Large intestine (tissue), 3 donors: ENCODE measurements at regions not wholly inside any gene's neighbourhood (a gene's known extent, or its start where the extent isn't known, plus 50 kb on each side); places are given as distances from the start of the nearest gene placed in this dataset.

Source experiments
- DNase-seq, 2 donors: peaks; one replicate each; pipeline versions ENCODE4 v3.0.0 to v3.0.0-alpha.2; 2013
- H3K27ac ChIP-seq: one replicate; pipeline ENCODE4 v1.5.1; 2013; ENCODE audit warnings: low read length
- H3K27me3 ChIP-seq: 2 replicates; pipeline ENCODE4 v1.6.1; 2013; ENCODE audit warnings: low read length; ENCODE audit not compliant: control insufficient read depth, insufficient read depth
- H3K36me3 ChIP-seq: 2 replicates; pipeline ENCODE4 v1.6.1; 2013; ENCODE audit warnings: low read length; ENCODE audit not compliant: control insufficient read depth, insufficient read depth
- H3K4me1 ChIP-seq: one replicate; pipeline ENCODE4 v1.6.1; 2013; ENCODE audit warnings: low read length; ENCODE audit not compliant: control insufficient read depth, insufficient read depth
- H3K4me3 ChIP-seq: one replicate; pipeline ENCODE4 v1.5.1; 2013; ENCODE audit warnings: low read length
- H3K9me3 ChIP-seq: one replicate; pipeline ENCODE4 v1.6.1; 2013; ENCODE audit warnings: mild to moderate bottlenecking, low read depth, low read length, moderate library complexity; ENCODE audit not compliant: control insufficient read depth
- WGBS: methylation state at CpG from one replicate; pipeline ENCODE4 v1.1.5; 2013; ENCODE audit warnings: low lambda C conversion rate; ENCODE audit not compliant: insufficient coverage; 5-methylcytosine and 5-hydroxymethylcytosine counted together

- peaks cover 25% of the 10 kb centered on the region for H3K27me3 ChIP-seq
- no peak overlapping the region for H3K27ac ChIP-seq
- no peaks in the 10 kb centered on the region for H3K36me3 ChIP-seq
- no peaks in the 10 kb centered on the region for H3K4me1 ChIP-seq
- DNase-seq, result no peak
- peaks cover 2% of the 10 kb centered on the region for H3K9me3 ChIP-seq
- H3K4me3 ChIP-seq, result no peak overlapping the region
- WGBS, result no CpG with 5 or more reads among the region's 2 CpGs
These were observed 73.4 kb downstream of the FOXD1 start for GRCh38 chr5:73375191-73375545.

DNA sequence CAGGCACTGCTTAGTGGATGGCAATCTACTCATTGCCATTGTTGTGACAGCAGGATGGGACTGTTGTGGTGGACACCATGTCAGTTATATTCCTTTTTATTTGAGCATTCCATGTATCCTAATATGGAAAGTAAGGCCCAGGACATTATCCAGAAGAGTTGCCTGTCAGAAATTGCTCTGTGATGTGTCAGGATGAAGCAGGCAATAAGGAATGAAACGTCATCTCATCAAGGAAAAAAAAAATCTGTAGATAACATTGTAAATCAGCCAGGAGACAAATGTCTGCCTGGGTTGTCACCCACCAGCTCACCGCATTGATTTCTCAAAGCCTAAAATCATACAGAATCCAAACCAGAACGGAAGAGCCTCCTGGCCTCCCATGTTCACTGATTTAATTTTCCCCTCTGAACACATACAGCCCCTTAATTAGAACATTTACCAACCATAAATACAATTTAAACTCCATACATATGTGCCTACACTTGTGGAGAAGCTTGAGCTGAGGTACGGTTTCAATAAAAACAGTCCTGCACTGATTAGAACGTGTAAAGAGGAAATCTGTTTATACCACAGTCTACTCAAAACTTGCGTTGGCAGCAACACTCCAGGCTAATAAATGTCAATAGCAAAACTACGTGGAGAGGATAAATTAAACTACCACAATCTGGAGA is 73.9 kb downstream of the FOXD1 start:
- H3K4me3 ChIP-seq, result no peak overlapping the region
- no peaks in the 10 kb centered on the region for H3K4me1 ChIP-seq
- H3K36me3 ChIP-seq, result no peaks in the 10 kb centered on the region
- no peaks in the 10 kb centered on the region for H3K9me3 ChIP-seq
- peaks cover 25% of the 10 kb centered on the region for H3K27me3 ChIP-seq
- H3K27ac ChIP-seq, result no peak overlapping the region
- no CpG with 5 or more reads among the region's 7 CpGs for whole genome bisulfite sequencing
- DNase-seq, result no peak

DNA sequence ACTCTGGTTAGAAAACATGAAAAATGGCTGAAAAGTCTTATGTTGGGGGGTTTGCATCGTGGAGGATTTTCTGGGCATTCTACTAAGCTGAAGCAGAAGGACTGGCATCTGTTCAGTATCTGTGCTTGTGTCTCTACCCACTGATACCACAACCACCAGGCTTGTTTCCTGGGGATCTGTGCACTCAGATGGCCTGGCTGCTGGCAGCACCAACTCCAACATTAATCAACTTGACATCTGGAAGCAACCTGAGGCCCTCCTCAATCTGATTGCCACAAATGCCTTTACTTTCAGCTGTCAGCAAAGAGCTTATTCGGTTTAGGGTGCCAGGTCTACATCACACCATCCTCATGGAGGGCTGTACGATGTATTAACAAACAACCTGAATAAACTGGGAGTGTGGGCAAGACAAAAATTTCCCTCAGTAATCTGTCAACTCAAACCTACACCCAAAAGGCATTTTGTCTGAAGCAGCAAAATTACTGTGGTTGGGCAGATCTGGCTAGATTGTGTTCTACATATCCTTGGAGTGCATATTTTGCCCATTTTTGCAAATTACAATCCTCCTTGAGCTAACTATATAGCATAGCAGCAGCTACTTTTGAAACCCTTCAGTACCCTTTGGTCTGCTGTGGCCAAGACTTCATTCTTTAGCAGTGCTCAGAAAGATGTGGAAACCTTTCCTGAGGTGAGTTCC is 74.6 kb downstream of the FOXD1 start:
- no peak for DNase-seq
- Histone ChIP-seq H3K36me3 (no peaks in the 10 kb centered on the region), H3K27ac (no peak overlapping the region), H3K27me3 (peaks cover 19% of the 10 kb centered on the region), H3K9me3 (no peaks in the 10 kb centered on the region), H3K4me3 (no peak overlapping the region), H3K4me1 (no peaks in the 10 kb centered on the region)
- 100% methylated on average over 1 of the region's 3 CpGs for WGBS

GRCh38 chr5:73370640-73371583 is 77.7 kb downstream of the FOXD1 start:
- H3K27me3 ChIP-seq, result peaks cover 9% of the 10 kb centered on the region
- no peak overlapping the region for H3K27ac ChIP-seq
- H3K36me3 ChIP-seq, result no peaks in the 10 kb centered on the region
- H3K4me1 ChIP-seq, result no peaks in the 10 kb centered on the region
- no peaks in the 10 kb centered on the region for H3K9me3 ChIP-seq
- no peak for DNase-seq
- no peak overlapping the region for H3K4me3 ChIP-seq
- 40% methylated on average over 6 of the region's 12 CpGs for WGBS

DNA sequence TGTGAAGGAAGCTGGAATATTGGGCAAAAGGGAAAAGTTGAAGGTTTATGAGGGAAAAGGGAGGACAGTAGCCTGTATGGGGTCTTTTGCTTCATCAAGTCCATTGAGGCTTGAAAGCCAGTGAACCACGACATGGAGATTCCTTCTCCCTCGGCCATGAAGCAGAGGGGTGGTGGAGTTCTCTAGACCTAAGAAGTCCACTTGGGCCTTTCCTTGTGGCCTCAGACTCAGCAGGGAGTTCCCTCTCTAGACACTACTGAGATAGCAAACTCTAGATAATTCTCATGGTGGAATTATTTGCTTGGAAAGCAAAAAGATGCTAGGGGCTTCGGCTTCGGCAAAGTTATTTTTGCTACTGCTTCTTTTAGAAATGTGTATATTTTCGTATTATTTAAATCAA is 78.5 kb downstream of the FOXD1 start:
- WGBS, result no CpG with 5 or more reads among the region's 5 CpGs
- H3K4me3 ChIP-seq, result no peak overlapping the region

GRCh38 chr5:73369278-73369677 is 79.3 kb downstream of the FOXD1 start:
- DNase-seq, result no peak
- Histone ChIP-seq H3K27ac (no peak overlapping the region), H3K4me3 (no peak overlapping the region), H3K9me3 (no peaks in the 10 kb centered on the region), H3K27me3 (peaks cover 9% of the 10 kb centered on the region), H3K36me3 (no peaks in the 10 kb centered on the region), H3K4me1 (no peaks in the 10 kb centered on the region)
- no CpG with 5 or more reads among the region's 5 CpGs for WGBS

More for the DNA sequence above, 78.5 kb downstream of the FOXD1 start:
- Histone ChIP-seq H3K36me3 (no peaks in the 10 kb centered on the region), H3K27ac (no peak overlapping the region), H3K27me3 (peaks cover 9% of the 10 kb centered on the region), H3K9me3 (no peaks in the 10 kb centered on the region), H3K4me1 (no peaks in the 10 kb centered on the region)
- no peak for DNase-seq

- Histone ChIP-seq H3K9me3 (no peaks in the 10 kb centered on the region), H3K4me3 (no peak overlapping the region), H3K36me3 (no peaks in the 10 kb centered on the region), H3K27ac (no peak overlapping the region), H3K4me1 (no peaks in the 10 kb centered on the region), H3K27me3 (peaks cover 13% of the 10 kb centered on the region)
- no peak for DNase-seq
- 80% methylated on average over 1 of the region's 2 CpGs for WGBS
These were observed 80.9 kb downstream of the FOXD1 start for GRCh38 chr5:73367650-73368049.

GRCh38 chr5:73365990-73366667 is 82.4 kb downstream of the FOXD1 start:
- Histone ChIP-seq H3K9me3 (no peaks in the 10 kb centered on the region), H3K36me3 (no peaks in the 10 kb centered on the region), H3K27me3 (peaks cover 16% of the 10 kb centered on the region), H3K4me1 (no peaks in the 10 kb centered on the region), H3K27ac (no peak overlapping the region), H3K4me3 (no peak overlapping the region)
- no peak for DNase-seq
- WGBS, result no CpG with 5 or more reads among the region's 12 CpGs

GRCh38 chr5:73365301-73365853 is 83.2 kb downstream of the FOXD1 start:
- WGBS, result no CpG with 5 or more reads among the region's 4 CpGs
- H3K9me3 ChIP-seq, result no peaks in the 10 kb centered on the region
- H3K27me3 ChIP-seq, result peaks cover 13% of the 10 kb centered on the region
- no peak overlapping the region for H3K4me3 ChIP-seq
- no peaks in the 10 kb centered on the region for H3K4me1 ChIP-seq
- no peak for DNase-seq
- no peak overlapping the region for H3K27ac ChIP-seq
- H3K36me3 ChIP-seq, result no peaks in the 10 kb centered on the region
